Body of pancreas (tissue), 4 donors: ENCODE measurements at regions not wholly inside any gene's neighbourhood (a gene's known extent, or its start where the extent isn't known, plus 50 kb on each side); places are given as distances from the start of the nearest gene placed in this dataset.

Experiments used
- ATAC-seq: fragments of 150-250 bp; one replicate; pipeline ENCODE4 v1.9.1; 2016
- DNase-seq, 4 donors: peaks; one replicate each; pipeline ENCODE4 v3.0.0-alpha.2; 2019
- H3K27ac ChIP-seq, 4 donors: fragments of 200-600 bp; sonication (generic); 1 replicate in 3 of 4; 2 replicates in 1 of 4; pipeline versions ENCODE4 v1.5.1 to v1.6.1; 2016 to 2019; ENCODE audit warnings: mild to moderate bottlenecking in 1 of 4, mixed read lengths in 1 of 4, moderate library complexity in 1 of 4
- H3K27me3 ChIP-seq, 2 donors: fragments of 200-600 bp; sonication (generic); one replicate each; pipeline ENCODE4 v1.6.0; 2016; ENCODE audit warnings: mild to moderate bottlenecking in 1 of 2
- H3K36me3 ChIP-seq, 2 donors: fragments of 200-600 bp; sonication (generic); replicated peaks in 1 of 2; 2 replicates each; pipeline ENCODE4 v1.5.1; 2016; ENCODE audit warnings: low read depth in 2 of 2; ENCODE audit not compliant: insufficient read depth in 1 of 2
- H3K4me1 ChIP-seq: fragments of 200-600 bp; sonication (generic); one replicate; pipeline ENCODE4 v1.6.0; 2016
- H3K4me3 ChIP-seq, 2 donors: fragments of 200-600 bp; sonication (generic); 1 replicate in 1 of 2; 2 replicates in 1 of 2; pipeline ENCODE4 v1.5.1; 2016 to 2019
- H3K9me3 ChIP-seq, 3 donors: fragments of 200-600 bp; sonication (generic); 1 replicate in 2 of 3; 2 replicates in 1 of 3; pipeline ENCODE4 v1.5.1; 2016
- POLR2A ChIP-seq, 3 donors: fragments of 450-650 bp; IDR thresholded peaks; one replicate each; pipeline ENCODE4 v1.6.1; 2016; ENCODE audit warnings: antibody characterized with exemption in 3 of 3, mild to moderate bottlenecking in 2 of 3
- WGBS, 2 donors: methylation state at CpG; one replicate each; pipeline ENCODE4 v1.1.5; 2017; 5-methylcytosine and 5-hydroxymethylcytosine counted together
- intact Hi-C: fragments of 100-400 bp; cut with DNase I; formaldehyde crosslinking; loops from one replicate; pipeline ENCODE4 v1.15.1; 2023
- TF ChIP-seq, protein P1 (sequence below), 7 experiments: fragments of 450-650 bp in 4 of 7; fragments of 200-600 bp in 3 of 7; sonication (generic) in 3 of 7; IDR thresholded peaks; one replicate each; pipeline ENCODE4 v1.5.1; 2016 to 2019; ENCODE audit warnings: antibody characterized with exemption in 7 of 7

DNA sequence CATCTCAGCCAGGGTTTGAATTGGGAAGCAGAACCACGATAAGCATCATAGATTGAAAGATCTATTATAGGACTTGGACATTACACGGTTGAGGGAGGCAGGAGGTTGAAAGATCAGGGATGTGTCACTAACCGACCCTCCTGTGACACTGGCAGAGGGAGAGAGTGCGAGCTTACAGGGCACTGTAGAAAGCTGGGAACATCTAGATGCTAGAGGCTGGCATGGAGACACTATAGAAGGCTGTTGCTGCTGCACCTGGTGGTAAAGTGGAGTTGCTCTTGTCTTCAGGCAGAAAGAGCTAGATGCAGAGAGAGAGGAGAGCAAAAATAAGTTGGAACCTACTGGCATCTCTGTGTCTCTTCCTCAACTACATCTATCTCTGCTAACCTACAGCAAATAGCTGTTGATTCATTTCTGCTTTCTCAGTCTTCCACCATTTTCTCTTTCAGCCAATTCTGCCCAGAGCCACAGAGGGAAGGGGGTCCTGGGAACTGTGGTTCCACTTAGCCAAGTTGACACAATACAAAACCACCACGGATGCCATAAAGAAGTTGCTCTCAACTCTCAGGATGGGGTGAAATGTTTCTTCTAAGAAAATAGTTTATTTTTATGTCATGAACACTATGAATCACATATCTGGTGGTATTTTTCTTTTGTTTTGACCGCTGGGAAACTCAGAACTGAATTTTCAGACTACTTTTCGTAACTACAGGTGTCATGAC is 155.9 kb downstream of the ZNF281 start:
- no peak for DNase-seq
- H3K36me3 ChIP-seq = no peaks in the 10 kb centered on the region
- no peak overlapping the region for H3K27ac ChIP-seq
- WGBS, 2 donors = 80 to 84% methylated on average over 7 of the region's 7 CpGs
- no peak overlapping the region for H3K4me3 ChIP-seq
- no peak for ATAC-seq
- no peaks in the 10 kb centered on the region for H3K4me1 ChIP-seq
- H3K27me3 ChIP-seq = no peaks in the 10 kb centered on the region
- TF ChIP-seq POLR2A (IDR thresholded peaks at IDR 0.05) = no peak
- TF ChIP-seq, protein P1, sequence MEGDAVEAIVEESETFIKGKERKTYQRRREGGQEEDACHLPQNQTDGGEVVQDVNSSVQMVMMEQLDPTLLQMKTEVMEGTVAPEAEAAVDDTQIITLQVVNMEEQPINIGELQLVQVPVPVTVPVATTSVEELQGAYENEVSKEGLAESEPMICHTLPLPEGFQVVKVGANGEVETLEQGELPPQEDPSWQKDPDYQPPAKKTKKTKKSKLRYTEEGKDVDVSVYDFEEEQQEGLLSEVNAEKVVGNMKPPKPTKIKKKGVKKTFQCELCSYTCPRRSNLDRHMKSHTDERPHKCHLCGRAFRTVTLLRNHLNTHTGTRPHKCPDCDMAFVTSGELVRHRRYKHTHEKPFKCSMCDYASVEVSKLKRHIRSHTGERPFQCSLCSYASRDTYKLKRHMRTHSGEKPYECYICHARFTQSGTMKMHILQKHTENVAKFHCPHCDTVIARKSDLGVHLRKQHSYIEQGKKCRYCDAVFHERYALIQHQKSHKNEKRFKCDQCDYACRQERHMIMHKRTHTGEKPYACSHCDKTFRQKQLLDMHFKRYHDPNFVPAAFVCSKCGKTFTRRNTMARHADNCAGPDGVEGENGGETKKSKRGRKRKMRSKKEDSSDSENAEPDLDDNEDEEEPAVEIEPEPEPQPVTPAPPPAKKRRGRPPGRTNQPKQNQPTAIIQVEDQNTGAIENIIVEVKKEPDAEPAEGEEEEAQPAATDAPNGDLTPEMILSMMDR (IDR thresholded peaks at IDR 0.05) = no peak
- intact Hi-C loops = no loop called here
- H3K9me3 ChIP-seq = no peaks in the 10 kb centered on the region

DNA sequence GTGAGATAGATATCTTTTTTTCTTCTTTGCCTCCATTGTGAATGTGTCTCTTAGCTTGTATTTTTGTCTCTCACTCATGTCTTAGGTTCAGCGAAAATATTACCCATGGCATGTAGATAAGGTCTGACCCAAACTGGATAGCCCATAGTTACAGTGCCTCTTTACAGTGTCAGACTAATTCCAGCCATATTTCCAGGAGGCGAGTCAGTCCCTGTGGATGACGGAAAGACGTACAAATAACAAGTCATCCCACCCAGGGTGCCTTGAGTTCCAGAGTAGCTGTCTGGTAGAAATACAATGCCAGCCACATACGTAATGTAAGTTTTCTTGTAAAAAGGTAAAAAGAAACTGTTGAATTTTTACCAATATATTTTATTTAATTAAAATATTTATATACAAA is 157.3 kb downstream of the ZNF281 start:
- H3K27me3 ChIP-seq = no peaks in the 10 kb centered on the region
- 85% methylated on average over 5 of the region's 5 CpGs for WGBS, 2 donors

DNA sequence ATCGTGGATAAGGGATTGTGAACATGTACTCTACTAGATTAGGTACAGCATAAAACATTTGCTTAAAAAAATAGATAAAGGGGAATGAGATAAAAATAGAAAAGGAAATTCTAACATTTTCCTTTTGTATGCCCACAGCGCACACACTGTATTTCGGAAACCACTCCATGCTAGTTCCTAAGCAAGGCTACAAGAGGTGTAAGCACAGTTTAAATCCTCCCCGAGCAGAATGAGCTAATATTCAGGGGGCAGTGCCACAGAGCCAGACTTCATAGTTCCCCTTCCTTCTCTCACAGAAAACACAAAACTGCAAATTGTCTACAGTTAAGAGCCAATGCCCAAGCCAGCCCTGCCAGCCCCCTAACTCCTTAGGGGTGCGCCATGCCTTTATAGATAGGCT is 159.4 kb downstream of the ZNF281 start:
- Histone ChIP-seq H3K27ac (no peak overlapping the region), H3K9me3 (no peaks in the 10 kb centered on the region), H3K36me3 (no peaks in the 10 kb centered on the region), H3K4me1 (peaks cover 1% of the 10 kb centered on the region), H3K27me3 (no peaks in the 10 kb centered on the region), H3K4me3 (no peak overlapping the region)
- intact Hi-C loops = no loop called here
- DNase-seq (no peak), ATAC-seq (peak; percentile 71)
- WGBS, 2 donors = 37 to 38% methylated on average over 5 of the region's 5 CpGs
- no peak for TF ChIP-seq POLR2A (IDR thresholded peaks at IDR 0.05)
- TF ChIP-seq, protein P1 (IDR thresholded peaks at IDR 0.05) = no peak

More for the DNA sequence above, 157.3 kb downstream of the ZNF281 start:
- H3K27ac ChIP-seq = no peak overlapping the region
- TF ChIP-seq POLR2A (IDR thresholded peaks at IDR 0.05) = no peak
- TF ChIP-seq, protein P1 (IDR thresholded peaks at IDR 0.05) = no peak
- H3K4me1 ChIP-seq = no peaks in the 10 kb centered on the region
- intact Hi-C loops = no loop called here
- no peaks in the 10 kb centered on the region for H3K9me3 ChIP-seq
- DNase-seq = no peak
- no peak overlapping the region for H3K4me3 ChIP-seq
- no peaks in the 10 kb centered on the region for H3K36me3 ChIP-seq
- no peak for ATAC-seq

DNA sequence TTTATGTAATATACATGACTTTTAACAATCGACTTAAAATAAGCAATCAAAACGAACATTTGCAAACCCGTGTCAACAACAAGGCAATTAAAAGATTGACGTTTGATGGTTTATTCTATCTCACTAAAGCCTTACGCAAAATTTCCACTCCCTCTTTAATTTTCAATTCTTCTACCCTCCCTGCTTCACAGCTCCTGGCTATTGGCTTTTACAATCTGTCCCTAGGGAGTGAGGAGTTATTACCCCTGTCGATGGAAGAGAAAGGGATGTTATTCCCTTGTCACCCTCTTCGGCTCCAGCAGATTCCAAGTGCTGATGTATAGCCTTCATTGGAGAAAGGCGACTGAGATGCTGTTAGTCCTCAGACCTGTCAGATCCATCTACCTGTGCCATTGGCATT is 161.3 kb downstream of the ZNF281 start:
- Histone ChIP-seq H3K27ac (no peak overlapping the region), H3K9me3 (no peaks in the 10 kb centered on the region), H3K27me3 (no peaks in the 10 kb centered on the region), H3K36me3 (no peaks in the 10 kb centered on the region), H3K4me3 (no peak overlapping the region), H3K4me1 (peaks cover 4% of the 10 kb centered on the region)
- TF ChIP-seq, protein P1 (IDR thresholded peaks at IDR 0.05) = no peak
- no peak for TF ChIP-seq POLR2A (IDR thresholded peaks at IDR 0.05)
- WGBS, 2 donors = 79 to 83% methylated on average over 8 of the region's 8 CpGs
- ATAC-seq (no peak), DNase-seq (no peak)
- intact Hi-C loops = no loop called here

DNA sequence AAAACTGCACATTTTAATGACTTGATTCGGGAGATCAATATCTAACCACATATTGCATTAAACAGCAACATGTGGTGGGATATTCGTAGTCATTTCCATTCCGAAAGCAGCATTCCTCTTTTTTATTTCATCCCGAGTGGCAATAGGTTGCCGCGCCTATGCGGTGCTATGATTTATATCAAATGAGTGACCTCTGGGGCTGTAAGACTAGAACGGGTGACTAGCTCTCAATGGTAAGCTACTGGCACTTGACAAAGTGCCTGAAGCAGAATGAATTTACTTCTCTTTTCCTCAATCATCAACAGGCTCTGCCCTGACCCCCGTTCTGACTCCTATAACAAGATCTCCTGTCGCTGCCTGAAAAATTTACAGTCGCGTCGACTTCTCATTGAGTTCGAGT is 162.3 kb downstream of the ZNF281 start:
- no peaks in the 10 kb centered on the region for H3K27me3 ChIP-seq
- H3K9me3 ChIP-seq = no peaks in the 10 kb centered on the region
- 70 to 85% methylated on average over 14 of the region's 14 CpGs for WGBS, 2 donors
- ATAC-seq (no peak), DNase-seq (no peak)
- peaks cover 4% of the 10 kb centered on the region for H3K4me1 ChIP-seq
- no peak overlapping the region for H3K27ac ChIP-seq
- no peak overlapping the region for H3K4me3 ChIP-seq
- H3K36me3 ChIP-seq = no peaks in the 10 kb centered on the region
- TF ChIP-seq, protein P1 (IDR thresholded peaks at IDR 0.05) = no peak
- no peak for TF ChIP-seq POLR2A (IDR thresholded peaks at IDR 0.05)
- intact Hi-C loops = no loop called here
